ENCODE measurements at regions not wholly inside any gene's neighbourhood (a gene's known extent, or its start where the extent isn't known, plus 50 kb on each side); places are given as distances from the start of the nearest gene placed in this dataset.
"Not testable (repeated sequence)": the region's sequence is repeated elsewhere in the genome, so short reads cannot be mapped to it uniquely, and the experiment has no call there.

GRCh38 chr3:34464646-34465045 is 666.2 kb downstream of the PDCD6IP start:
- no peak overlapping the region for H3K4me3 ChIP-seq (ENCODE audit: low read length)
- TF ChIP-seq CTCF (IDR thresholded peaks at IDR 0.05; ENCODE audit: insufficient read depth, low read depth, low read length, missing control alignments), result no peak
- no peak for DNase-seq (ENCODE audit: low read depth)

- no peak for TF ChIP-seq CTCF (IDR thresholded peaks at IDR 0.05; ENCODE audit: insufficient read depth, low read depth, low read length, missing control alignments)
- H3K4me3 ChIP-seq (ENCODE audit: low read length), result no peak overlapping the region
- no peak for DNase-seq (ENCODE audit: low read depth)
Measured at GRCh38 chr3:34475851-34476250, 677.4 kb downstream of the PDCD6IP start.

GRCh38 chr3:34483311-34483887 is 685.0 kb downstream of the PDCD6IP start:
- no peak for DNase-seq (ENCODE audit: low read depth)
- H3K4me3 ChIP-seq (ENCODE audit: low read length), result no peak overlapping the region
- no peak for TF ChIP-seq CTCF (IDR thresholded peaks at IDR 0.05; ENCODE audit: insufficient read depth, low read depth, low read length, missing control alignments)

GRCh38 chr3:34504366-34504765 is 705.9 kb downstream of the PDCD6IP start:
- DNase-seq (ENCODE audit: low read depth), result no peak
- TF ChIP-seq CTCF (IDR thresholded peaks at IDR 0.05; ENCODE audit: insufficient read depth, low read depth, low read length, missing control alignments), result no peak
- H3K4me3 ChIP-seq (ENCODE audit: low read length), result no peak overlapping the region

- no peak for TF ChIP-seq CTCF (IDR thresholded peaks at IDR 0.05; ENCODE audit: insufficient read depth, low read depth, low read length, missing control alignments)
- DNase-seq (ENCODE audit: low read depth), result no peak
- no peak overlapping the region for H3K4me3 ChIP-seq (ENCODE audit: low read length)
Measured at GRCh38 chr3:34504775-34505174, 706.3 kb downstream of the PDCD6IP start.

- no peak for TF ChIP-seq CTCF (IDR thresholded peaks at IDR 0.05; ENCODE audit: insufficient read depth, low read depth, low read length, missing control alignments)
- DNase-seq (ENCODE audit: low read depth), result no peak
- no peak overlapping the region for H3K4me3 ChIP-seq (ENCODE audit: low read length)
Measured at GRCh38 chr3:34508732-34509131, 710.3 kb downstream of the PDCD6IP start.

GRCh38 chr3:34511891-34512290 is 713.5 kb downstream of the PDCD6IP start:
- no peak overlapping the region for H3K4me3 ChIP-seq (ENCODE audit: low read length)
- no peak for TF ChIP-seq CTCF (IDR thresholded peaks at IDR 0.05; ENCODE audit: insufficient read depth, low read depth, low read length, missing control alignments)
- no peak for DNase-seq (ENCODE audit: low read depth)

GRCh38 chr3:34519008-34519407 is 720.6 kb downstream of the PDCD6IP start:
- not testable (repeated sequence) for DNase-seq (ENCODE audit: low read depth); H3K4me3 ChIP-seq (ENCODE audit: low read length)
